ENCODE measurements at regions not wholly inside any gene's neighbourhood (a gene's known extent, or its start where the extent isn't known, plus 50 kb on each side); places are given as distances from the start of the nearest gene placed in this dataset.

- no peaks in the 10 kb centered on the region for H3K27me3 ChIP-seq
- 61 to 80% methylated on average over 2 of the region's 2 CpGs for whole genome bisulfite sequencing, 2 donors
- H3K36me3 ChIP-seq, result no peaks in the 10 kb centered on the region
- TF ChIP-seq CTCF (IDR thresholded peaks at IDR 0.05), result no peak
- H3K4me3 ChIP-seq, result no peak overlapping the region
- DNase-seq (no peak), FAIRE-seq (no peak), ATAC-seq (no peak)
- no peaks in the 10 kb centered on the region for H3K4me1 ChIP-seq
- H3K27ac ChIP-seq, result no peak overlapping the region
- intact Hi-C loops (cut with DNase I), result no loop called here
- peaks cover 0 to 3% (median 0%) of the 10 kb centered on the region in 4 donors for H3K9me3 ChIP-seq
These were observed 240.6 kb downstream of the NUF2 start for GRCh38 chr1:163562355-163562754.

GRCh38 chr1:163565166-163565565, 243.4 kb downstream of the NUF2 start:
- 49 to 67% methylated on average over 3 of the region's 3 CpGs for WGBS, 2 donors
- no peaks in the 10 kb centered on the region for H3K4me1 ChIP-seq
- DNase-seq (no peak), FAIRE-seq (no peak), ATAC-seq (no peak)
- H3K27ac ChIP-seq, result no peak overlapping the region
- no peaks in the 10 kb centered on the region for H3K27me3 ChIP-seq
- peaks cover 0 to 3% (median 0%) of the 10 kb centered on the region in 4 donors for H3K9me3 ChIP-seq
- no peak overlapping the region for H3K4me3 ChIP-seq
- intact Hi-C loops (cut with DNase I), result no loop called here
- TF ChIP-seq CTCF (IDR thresholded peaks at IDR 0.05), result no peak
- no peaks in the 10 kb centered on the region for H3K36me3 ChIP-seq

- TF ChIP-seq CTCF (IDR thresholded peaks at IDR 0.05), result no peak
- ATAC-seq (no peak), DNase-seq (no peak), FAIRE-seq (no peak)
- intact Hi-C loops (cut with DNase I), result no loop called here
- no peak overlapping the region for H3K27ac ChIP-seq
- H3K9me3 ChIP-seq, result peaks cover 0 to 3% (median 0%) of the 10 kb centered on the region in 4 donors
- WGBS, 2 donors, result 68 to 72% methylated on average over 4 of the region's 4 CpGs
- no peaks in the 10 kb centered on the region for H3K36me3 ChIP-seq
- no peaks in the 10 kb centered on the region for H3K27me3 ChIP-seq
- no peaks in the 10 kb centered on the region for H3K4me1 ChIP-seq
- H3K4me3 ChIP-seq, result no peak overlapping the region
These were observed 248.3 kb downstream of the NUF2 start for GRCh38 chr1:163570071-163570470.

GRCh38 chr1:163571950-163572349, 250.2 kb downstream of the NUF2 start:
- Histone ChIP-seq H3K27ac (no peak overlapping the region), H3K36me3 (no peaks in the 10 kb centered on the region), H3K4me1 (no peaks in the 10 kb centered on the region), H3K4me3 (no peak overlapping the region), H3K27me3 (no peaks in the 10 kb centered on the region), H3K9me3 (no peaks in the 10 kb centered on the region)
- DNase-seq (no peak), ATAC-seq (no peak), FAIRE-seq (no peak)
- intact Hi-C loops (cut with DNase I), result no loop called here
- TF ChIP-seq CTCF (IDR thresholded peaks at IDR 0.05), result no peak
- WGBS, 2 donors, result 73 to 74% methylated on average over 4 of the region's 4 CpGs

GRCh38 chr1:163574119-163574518, 252.4 kb downstream of the NUF2 start:
- Histone ChIP-seq H3K27ac (no peak overlapping the region), H3K4me3 (no peak overlapping the region), H3K27me3 (no peaks in the 10 kb centered on the region), H3K9me3 (no peaks in the 10 kb centered on the region), H3K36me3 (no peaks in the 10 kb centered on the region), H3K4me1 (no peaks in the 10 kb centered on the region)
- ATAC-seq, result no peak
- no peak for DNase-seq
- intact Hi-C loops (cut with DNase I), result no loop called here
- FAIRE-seq, result no peak
- no peak for TF ChIP-seq CTCF (IDR thresholded peaks at IDR 0.05)
- WGBS, 2 donors, result 72 to 74% methylated on average over 6 of the region's 6 CpGs
